ENCODE measurements at regions not wholly inside any gene's neighbourhood (a gene's known extent, or its start where the extent isn't known, plus 50 kb on each side); places are given as distances from the start of the nearest gene placed in this dataset.

DNA sequence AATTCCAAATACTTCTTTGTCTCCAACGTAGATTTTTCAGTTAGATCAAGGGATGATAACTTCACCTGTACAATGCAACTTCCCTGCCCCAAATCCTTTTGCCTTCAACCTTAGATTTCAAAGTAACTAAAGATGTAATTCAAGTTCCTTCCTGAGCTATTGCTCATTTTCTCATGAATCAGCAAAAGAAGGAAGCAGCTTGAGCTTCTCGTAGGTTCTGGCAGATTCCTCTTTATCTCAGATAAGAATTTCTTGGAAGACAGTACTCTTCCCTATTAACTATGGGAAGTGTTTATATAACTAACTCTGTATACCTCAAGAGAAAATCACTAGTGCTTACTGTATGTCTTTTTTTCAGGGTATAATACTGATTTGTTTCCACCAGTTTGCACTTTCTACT is 203.8 kb downstream of the RASSF9 start:
- H3K27ac ChIP-seq: no peak overlapping the region
- no peaks in the 10 kb centered on the region for H3K36me3 ChIP-seq
- H3K9me3 ChIP-seq: no peaks in the 10 kb centered on the region
- H3K4me1 ChIP-seq: no peaks in the 10 kb centered on the region
- ATAC-seq: no peak
- TF ChIP-seq, protein P1, sequence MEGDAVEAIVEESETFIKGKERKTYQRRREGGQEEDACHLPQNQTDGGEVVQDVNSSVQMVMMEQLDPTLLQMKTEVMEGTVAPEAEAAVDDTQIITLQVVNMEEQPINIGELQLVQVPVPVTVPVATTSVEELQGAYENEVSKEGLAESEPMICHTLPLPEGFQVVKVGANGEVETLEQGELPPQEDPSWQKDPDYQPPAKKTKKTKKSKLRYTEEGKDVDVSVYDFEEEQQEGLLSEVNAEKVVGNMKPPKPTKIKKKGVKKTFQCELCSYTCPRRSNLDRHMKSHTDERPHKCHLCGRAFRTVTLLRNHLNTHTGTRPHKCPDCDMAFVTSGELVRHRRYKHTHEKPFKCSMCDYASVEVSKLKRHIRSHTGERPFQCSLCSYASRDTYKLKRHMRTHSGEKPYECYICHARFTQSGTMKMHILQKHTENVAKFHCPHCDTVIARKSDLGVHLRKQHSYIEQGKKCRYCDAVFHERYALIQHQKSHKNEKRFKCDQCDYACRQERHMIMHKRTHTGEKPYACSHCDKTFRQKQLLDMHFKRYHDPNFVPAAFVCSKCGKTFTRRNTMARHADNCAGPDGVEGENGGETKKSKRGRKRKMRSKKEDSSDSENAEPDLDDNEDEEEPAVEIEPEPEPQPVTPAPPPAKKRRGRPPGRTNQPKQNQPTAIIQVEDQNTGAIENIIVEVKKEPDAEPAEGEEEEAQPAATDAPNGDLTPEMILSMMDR (IDR thresholded peaks at IDR 0.05): no peak
- TF ChIP-seq POLR2A (IDR thresholded peaks at IDR 0.05) (no peak), POLR2AphosphoS5 (IDR thresholded peaks at IDR 0.05) (no peak), EP300 (IDR thresholded peaks at IDR 0.05) (no peak)
- H3K27me3 ChIP-seq: no peaks in the 10 kb centered on the region
- WGBS, 2 donors (ENCODE audit: low coverage in 1 of 2): 2 to 12% methylated on average over 2 of the region's 2 CpGs
- no peak overlapping the region for H3K4me3 ChIP-seq

DNA sequence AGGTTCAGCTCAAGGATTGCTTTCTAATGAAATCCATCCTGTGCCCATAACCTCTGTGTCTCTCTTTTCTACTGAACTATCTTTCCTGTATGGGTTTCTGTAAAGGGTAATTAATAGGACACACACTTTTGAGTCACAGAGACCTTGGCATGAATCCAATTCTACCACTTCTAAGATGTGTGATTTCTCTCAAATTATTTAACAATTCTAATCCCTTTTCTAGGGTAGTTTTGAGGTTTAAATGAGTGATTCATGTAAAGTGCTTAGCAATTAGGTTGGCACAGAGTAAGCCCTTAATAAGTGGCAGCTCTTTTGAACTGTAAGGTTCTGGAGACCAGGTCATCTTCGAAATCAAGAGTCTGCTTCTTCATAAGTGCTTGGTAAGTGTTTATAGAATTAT is 202.7 kb downstream of the RASSF9 start:
- 82 to 100% methylated on average over 1 of the region's 1 CpG for WGBS, 2 donors (ENCODE audit: low coverage in 1 of 2)
- no peak overlapping the region for H3K4me3 ChIP-seq
- ATAC-seq: no peak
- TF ChIP-seq POLR2AphosphoS5 (IDR thresholded peaks at IDR 0.05) (no peak), POLR2A (IDR thresholded peaks at IDR 0.05) (no peak), EP300 (IDR thresholded peaks at IDR 0.05) (no peak)
- TF ChIP-seq, protein P1 (IDR thresholded peaks at IDR 0.05): no peak
- no peaks in the 10 kb centered on the region for H3K9me3 ChIP-seq
- H3K27me3 ChIP-seq: no peaks in the 10 kb centered on the region
- H3K27ac ChIP-seq: no peak overlapping the region
- H3K36me3 ChIP-seq: no peaks in the 10 kb centered on the region
- H3K4me1 ChIP-seq: no peaks in the 10 kb centered on the region

DNA sequence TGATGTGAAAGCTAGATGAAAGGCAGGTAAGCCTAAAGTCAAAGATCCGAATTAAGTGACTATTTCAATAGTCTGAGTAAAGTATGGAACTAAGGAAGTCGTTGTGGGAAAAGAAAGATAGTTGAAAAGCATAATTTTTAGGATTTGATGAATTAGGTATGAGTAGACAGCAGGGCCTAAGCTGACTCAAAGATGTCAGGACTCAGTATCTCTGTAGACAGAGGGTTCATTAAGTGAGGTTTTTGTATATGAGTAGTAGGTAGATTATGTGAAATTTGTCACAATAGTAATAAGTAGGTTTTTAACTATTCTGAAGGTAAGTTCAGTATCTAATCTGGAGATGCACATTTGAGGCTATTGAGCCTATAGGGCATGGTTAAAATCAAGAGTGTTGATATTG is 196.4 kb downstream of the RASSF9 start:
- no peak for ATAC-seq
- Histone ChIP-seq H3K27ac (no peak overlapping the region), H3K27me3 (no peaks in the 10 kb centered on the region), H3K9me3 (no peaks in the 10 kb centered on the region), H3K4me1 (no peaks in the 10 kb centered on the region), H3K36me3 (no peaks in the 10 kb centered on the region), H3K4me3 (no peak overlapping the region)
- 60 to 100% methylated on average over 1 to 2 of the region's 2 CpGs for WGBS, 2 donors (ENCODE audit: low coverage in 1 of 2)
- TF ChIP-seq, protein P1 (IDR thresholded peaks at IDR 0.05): no peak
- TF ChIP-seq EP300 (IDR thresholded peaks at IDR 0.05) (no peak), POLR2AphosphoS5 (IDR thresholded peaks at IDR 0.05) (no peak), POLR2A (IDR thresholded peaks at IDR 0.05) (no peak)

DNA sequence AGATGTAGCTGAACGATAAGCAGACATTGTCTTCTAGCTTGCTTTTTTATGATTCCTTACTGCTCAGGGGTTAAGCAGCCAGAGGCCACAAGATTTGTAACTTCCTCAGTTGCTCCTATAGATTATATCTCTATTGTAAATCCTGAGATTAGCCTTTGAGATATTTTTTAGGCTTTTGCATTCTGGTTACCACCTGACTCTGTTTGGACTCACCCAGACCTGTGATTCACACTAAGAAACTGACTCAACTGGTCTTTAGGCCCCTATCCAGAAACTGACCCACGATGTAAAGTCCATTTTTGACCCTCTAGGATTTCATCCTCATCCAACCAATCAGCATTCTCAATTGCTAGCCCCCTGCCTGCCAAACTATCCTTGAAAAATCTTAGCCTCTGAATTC is 194.4 kb downstream of the RASSF9 start:
- H3K27ac ChIP-seq: no peak overlapping the region
- WGBS, 2 donors (ENCODE audit: low coverage in 1 of 2): 48 to 50% methylated on average over 2 of the region's 2 CpGs
- TF ChIP-seq EP300 (IDR thresholded peaks at IDR 0.05) (no peak), POLR2AphosphoS5 (IDR thresholded peaks at IDR 0.05) (no peak), POLR2A (IDR thresholded peaks at IDR 0.05) (no peak)
- TF ChIP-seq, protein P1 (IDR thresholded peaks at IDR 0.05): no peak
- no peaks in the 10 kb centered on the region for H3K9me3 ChIP-seq
- H3K36me3 ChIP-seq: no peaks in the 10 kb centered on the region
- no peaks in the 10 kb centered on the region for H3K27me3 ChIP-seq
- no peak overlapping the region for H3K4me3 ChIP-seq
- ATAC-seq: no peak
- H3K4me1 ChIP-seq: no peaks in the 10 kb centered on the region

DNA sequence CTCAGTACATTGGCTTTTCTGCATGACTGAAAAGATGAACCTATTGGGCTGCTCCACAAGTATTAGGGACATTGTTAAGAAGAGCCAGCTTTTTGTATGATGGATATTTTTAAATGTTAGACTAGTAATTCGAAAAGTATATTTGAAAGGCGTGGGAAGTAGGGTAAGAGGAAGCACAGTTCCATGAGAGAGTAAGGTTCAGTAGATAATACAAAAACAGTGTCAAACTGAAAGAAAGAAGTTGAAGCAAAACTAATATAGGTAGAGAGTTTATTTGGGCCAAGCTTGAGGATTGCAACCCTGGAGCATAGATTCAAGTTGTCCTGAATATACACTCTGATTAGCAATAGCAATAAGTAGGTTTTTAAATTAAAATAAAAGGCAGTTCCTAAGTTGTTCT is 193.9 kb downstream of the RASSF9 start:
- no peak overlapping the region for H3K4me3 ChIP-seq
- no peak overlapping the region for H3K27ac ChIP-seq
- H3K4me1 ChIP-seq: no peaks in the 10 kb centered on the region
- no peaks in the 10 kb centered on the region for H3K9me3 ChIP-seq
- TF ChIP-seq EP300 (IDR thresholded peaks at IDR 0.05): no peak
- TF ChIP-seq POLR2AphosphoS5 (IDR thresholded peaks at IDR 0.05): no peak
- TF ChIP-seq, protein P1 (IDR thresholded peaks at IDR 0.05): no peak
- no peak for TF ChIP-seq POLR2A (IDR thresholded peaks at IDR 0.05)
- 86 to 90% methylated on average over 2 of the region's 2 CpGs for WGBS, 2 donors (ENCODE audit: low coverage in 1 of 2)
- H3K27me3 ChIP-seq: no peaks in the 10 kb centered on the region
- ATAC-seq: no peak
- H3K36me3 ChIP-seq: no peaks in the 10 kb centered on the region
